Stimulated activated CD4-positive, alpha-beta T cell treated with anti-CD3 and anti-CD28 coated beads, Interleukin-4, amount 100 ng/mL, for 24 hours (primary cell): ENCODE measurements at regions not wholly inside any gene's neighbourhood (a gene's known extent, or its start where the extent isn't known, plus 50 kb on each side); places are given as distances from the start of the nearest gene placed in this dataset.
A peak's percentile ranks its signal among the peaks of the same experiment; 100 is the strongest.

Experiments used
- DNase-seq: peaks from one replicate; pipeline ENCODE4 v3.0.0-alpha.2; 2020

DNA sequence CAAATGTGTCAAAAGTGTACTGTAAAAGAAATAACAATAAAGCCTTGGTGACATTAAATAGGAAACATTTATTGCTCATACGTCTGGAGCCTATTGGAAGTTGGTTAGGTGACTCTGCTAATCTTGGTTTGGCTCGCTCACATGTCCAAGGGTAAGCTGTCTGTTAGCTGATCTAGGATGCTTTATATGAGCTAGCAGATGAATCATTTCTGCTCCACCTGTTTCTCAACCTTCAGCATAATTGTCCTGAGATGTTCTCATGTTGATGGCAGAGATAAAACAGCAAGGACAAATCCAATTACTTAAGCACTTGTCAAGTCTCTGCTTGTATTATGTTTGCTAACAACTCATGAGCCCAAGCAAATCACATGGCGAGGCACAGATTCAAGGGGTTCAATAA is 56.0 kb upstream of the CD53 start:
- DNase-seq = no peak

GRCh38 chr1:110811529-110811928 is 61.4 kb upstream of the CD53 start:
- DNase-seq = no peak

GRCh38 chr1:110800079-110800478 is 72.9 kb upstream of the CD53 start:
- no peak for DNase-seq

DNA sequence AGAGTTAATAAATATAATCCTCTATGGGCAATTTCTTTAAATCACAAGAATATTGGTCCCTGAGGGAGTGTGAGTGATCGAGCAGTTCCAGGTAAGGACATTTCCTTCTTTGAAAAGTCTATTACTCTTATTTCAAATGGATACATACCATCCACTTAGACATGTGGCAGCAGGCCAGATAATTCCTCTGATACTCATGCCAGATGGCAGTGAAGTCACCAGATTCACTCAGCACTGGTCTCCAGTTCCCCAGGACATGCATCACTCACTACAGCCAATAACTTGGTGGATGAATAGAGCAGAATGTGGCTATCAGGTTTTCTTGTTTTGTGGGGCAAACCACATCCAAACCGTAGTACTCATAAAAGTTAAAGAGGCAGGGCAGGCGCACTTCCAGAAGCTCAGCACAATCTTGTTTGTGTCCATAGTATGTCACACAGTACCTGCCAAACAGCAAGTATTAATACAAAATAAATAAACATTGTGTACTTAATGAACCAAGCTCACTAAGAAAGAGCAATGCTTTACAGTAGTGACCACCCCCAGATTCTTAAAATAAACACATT is 74.2 kb upstream of the CD53 start:
- DNase-seq = no peak

GRCh38 chr1:110788673-110789072 is 84.3 kb upstream of the CD53 start:
- no peak for DNase-seq

- no peak for DNase-seq
Measured at GRCh38 chr1:110787328-110788071, 85.4 kb upstream of the CD53 start.

DNA sequence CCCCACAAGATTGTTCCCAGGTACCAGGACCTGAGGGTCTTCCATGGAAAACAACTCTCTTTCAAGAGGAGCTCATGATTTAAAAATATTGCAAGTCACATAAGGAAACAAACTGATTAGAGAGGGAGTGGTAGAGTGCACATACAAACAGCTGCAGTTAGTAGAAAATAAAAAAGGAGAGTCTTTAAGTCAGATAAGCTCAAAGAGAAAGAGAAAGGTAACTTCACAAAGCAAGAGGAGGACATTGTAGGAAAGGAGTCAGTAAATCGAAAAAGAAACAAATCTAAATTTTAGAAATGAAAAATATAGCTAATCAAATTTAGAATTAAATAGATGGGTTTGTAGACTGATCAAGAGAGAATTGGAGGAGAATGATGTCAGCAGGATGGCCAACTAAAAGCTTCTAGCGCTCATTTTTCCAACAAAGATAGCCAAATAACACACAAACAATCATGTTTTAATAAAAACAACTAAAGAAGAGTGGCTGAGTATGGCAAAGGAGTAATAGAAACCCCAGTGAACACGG is 86.1 kb upstream of the CD53 start:
- no peak for DNase-seq

DNA sequence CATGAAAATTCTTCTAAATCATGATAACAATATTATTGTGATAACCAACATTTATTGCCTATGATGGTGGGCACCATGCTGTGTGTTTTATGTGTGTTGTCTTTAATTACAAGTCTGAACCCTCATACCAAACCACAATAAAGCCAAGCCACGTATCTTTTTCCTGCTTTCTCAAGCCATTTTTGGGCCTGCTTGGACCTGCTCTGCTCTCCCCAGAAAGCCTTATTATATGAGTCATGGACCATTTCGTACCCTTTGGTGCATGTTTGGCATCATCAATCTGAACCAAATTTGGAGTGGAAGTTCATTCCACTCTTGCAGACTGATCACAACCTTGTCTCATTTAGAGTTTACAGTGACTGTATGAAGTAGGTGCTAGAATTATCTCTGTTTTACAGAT is 87.3 kb upstream of the CD53 start:
- DNase-seq = no peak

DNA sequence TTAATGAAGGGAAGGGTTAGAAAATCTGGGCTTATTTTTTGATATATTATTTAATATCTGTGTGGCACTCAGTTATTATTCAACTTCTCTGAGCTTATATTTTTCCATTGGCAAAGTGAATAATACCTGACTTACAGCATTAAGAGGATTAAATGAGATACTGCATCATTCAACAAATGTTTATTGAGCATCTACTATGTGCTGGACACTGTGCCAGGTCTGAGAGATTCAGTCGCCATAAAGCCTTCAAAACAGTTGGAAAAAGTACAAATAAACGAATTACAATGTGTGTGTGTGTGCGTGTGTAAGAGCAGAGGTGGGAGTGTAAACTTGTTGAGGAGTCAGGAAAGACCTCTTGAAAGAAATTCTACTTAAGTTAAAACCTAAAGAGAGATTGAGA is 87.9 kb upstream of the CD53 start:
- DNase-seq = no peak

DNA sequence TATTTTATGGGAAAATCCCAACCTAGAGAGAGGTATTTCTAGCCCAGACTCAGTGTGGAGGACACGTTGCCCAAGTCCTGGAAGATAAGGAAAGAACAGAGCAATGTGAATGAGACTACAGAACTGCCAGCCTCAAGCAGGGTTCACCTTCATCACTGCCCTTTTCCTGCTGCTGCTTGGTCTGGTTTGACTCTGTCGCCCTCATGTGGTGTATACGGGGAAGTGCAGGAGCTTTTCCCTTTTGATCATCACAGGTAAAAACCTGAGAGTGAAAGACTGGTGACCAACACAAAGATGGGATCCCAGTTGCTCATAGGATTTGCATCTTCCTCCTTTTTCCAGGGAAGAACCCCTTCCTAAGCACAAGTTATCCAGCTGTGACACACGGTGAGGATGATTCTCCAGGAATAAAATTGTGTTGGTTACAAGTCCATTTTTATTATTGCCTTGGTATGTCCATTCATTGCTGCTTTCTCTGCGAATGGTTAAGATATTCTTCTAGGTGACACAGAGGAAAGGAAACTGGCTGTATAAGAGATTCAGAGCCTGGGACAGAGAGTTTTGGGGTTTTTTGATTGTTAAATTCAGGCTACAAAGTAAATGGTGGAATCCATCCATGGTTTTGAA is 89.5 kb upstream of the CD53 start:
- peak; percentile 60 for DNase-seq

- no peak for DNase-seq
Measured at GRCh38 chr1:110781525-110781924, 91.4 kb upstream of the CD53 start.

- peak; percentile 81 for DNase-seq
Measured at GRCh38 chr1:110780600-110781484, 92.1 kb upstream of the CD53 start.

- no peak for DNase-seq
Measured at GRCh38 chr1:110779636-110780035, 93.3 kb upstream of the CD53 start.

GRCh38 chr1:110778821-110779220 is 94.1 kb upstream of the CD53 start:
- DNase-seq = no peak

DNA sequence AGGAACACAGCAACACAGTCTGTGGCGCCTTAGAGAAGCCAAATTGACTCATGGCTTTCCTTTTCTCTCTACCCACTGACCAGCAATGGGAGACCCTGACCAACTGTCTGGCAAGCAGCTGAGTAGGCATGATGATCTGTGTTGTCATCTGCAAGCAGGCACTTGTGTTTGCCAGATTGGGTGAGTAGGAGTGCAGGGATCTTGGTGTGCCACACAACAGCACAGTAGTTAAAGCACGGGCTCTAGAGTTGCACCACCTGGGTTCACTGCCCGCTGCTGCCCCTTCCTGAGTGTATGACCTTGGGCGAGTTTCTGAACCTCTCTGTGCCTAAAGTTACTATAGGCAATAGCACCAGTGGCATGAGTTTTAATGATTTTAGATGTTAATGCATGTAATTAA is 95.7 kb upstream of the CD53 start:
- DNase-seq = no peak

GRCh38 chr1:110774398-110774797 is 98.5 kb upstream of the CD53 start:
- no peak for DNase-seq

- no peak for DNase-seq
Measured at GRCh38 chr1:110773813-110774212, 99.1 kb upstream of the KCNA3 start.

DNA sequence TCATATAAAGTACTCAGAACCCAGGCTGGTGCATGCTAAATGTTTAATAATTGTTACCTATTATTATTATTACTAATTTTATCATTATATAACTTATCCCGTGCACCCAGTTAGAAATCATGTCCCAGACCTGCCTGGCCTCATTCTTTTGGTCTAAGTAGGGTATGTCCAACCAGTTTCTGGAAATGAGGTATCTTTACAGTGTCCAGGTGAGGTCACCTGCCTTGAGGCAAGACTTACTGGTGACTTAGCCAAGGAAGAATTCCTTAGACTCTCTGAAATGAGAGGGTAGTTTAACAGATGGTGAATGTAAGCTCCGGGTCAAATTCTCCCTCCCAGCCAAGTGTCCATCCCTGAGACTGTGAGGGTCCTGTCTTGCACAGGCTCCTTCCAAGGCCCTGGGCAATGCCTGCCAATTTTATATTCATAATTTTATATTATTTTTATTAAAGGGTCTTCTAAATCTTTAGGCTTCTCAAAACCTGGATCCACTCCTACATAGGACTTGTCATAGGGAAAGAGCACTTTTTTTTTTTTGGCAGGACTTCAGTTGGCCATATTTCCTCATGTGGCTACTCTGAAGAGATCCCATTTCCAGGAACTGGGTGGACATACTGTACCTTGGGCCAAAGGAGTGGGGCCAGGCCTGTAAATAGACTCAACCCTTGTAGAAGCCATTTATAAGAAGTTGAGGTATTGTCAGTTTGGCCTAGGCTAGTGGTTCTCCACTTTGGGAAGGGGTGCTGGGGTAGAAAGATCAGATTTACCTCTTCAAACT is 96.7 kb upstream of the KCNA3 start:
- DNase-seq = no peak

- DNase-seq = no peak
Measured at GRCh38 chr1:110770832-110771231, 96.1 kb upstream of the KCNA3 start.

GRCh38 chr1:110768605-110769004 is 93.9 kb upstream of the KCNA3 start:
- DNase-seq = no peak

GRCh38 chr1:110766336-110766647 is 91.6 kb upstream of the KCNA3 start:
- no peak for DNase-seq

GRCh38 chr1:110765640-110766335 is 91.0 kb upstream of the KCNA3 start:
- DNase-seq = peak; percentile 64
